Vagina (tissue), 2 donors: ENCODE measurements at regions not wholly inside any gene's neighbourhood (a gene's known extent, or its start where the extent isn't known, plus 50 kb on each side); places are given as distances from the start of the nearest gene placed in this dataset.

ENCODE experiments used
- POLR2A ChIP-seq, 2 donors: fragments of 450-650 bp; IDR thresholded peaks; one replicate each; pipeline ENCODE4 v1.6.1; 2017; ENCODE audit warnings: antibody characterized with exemption in 2 of 2, mild to moderate bottlenecking in 2 of 2, moderate library complexity in 2 of 2
- POLR2AphosphoS5 ChIP-seq, 2 donors: sonication (generic); formaldehyde crosslinking; IDR thresholded peaks; one replicate each; pipeline ENCODE4 v1.9.0; 2017; ENCODE audit warnings: antibody characterized with exemption in 2 of 2, mild to moderate bottlenecking in 2 of 2, low read depth in 1 of 2; ENCODE audit not compliant: insufficient read depth in 1 of 2
- TF ChIP-seq, protein P1 (sequence below), 3 experiments: fragments of 450-650 bp in 2 of 3; fragments of 200-600 bp in 1 of 3; sonication (generic) in 1 of 3; IDR thresholded peaks; one replicate each; pipeline ENCODE4 v1.5.1; 2017 to 2019; ENCODE audit warnings: antibody characterized with exemption in 3 of 3, mild to moderate bottlenecking in 2 of 3, moderate library complexity in 2 of 3

DNA sequence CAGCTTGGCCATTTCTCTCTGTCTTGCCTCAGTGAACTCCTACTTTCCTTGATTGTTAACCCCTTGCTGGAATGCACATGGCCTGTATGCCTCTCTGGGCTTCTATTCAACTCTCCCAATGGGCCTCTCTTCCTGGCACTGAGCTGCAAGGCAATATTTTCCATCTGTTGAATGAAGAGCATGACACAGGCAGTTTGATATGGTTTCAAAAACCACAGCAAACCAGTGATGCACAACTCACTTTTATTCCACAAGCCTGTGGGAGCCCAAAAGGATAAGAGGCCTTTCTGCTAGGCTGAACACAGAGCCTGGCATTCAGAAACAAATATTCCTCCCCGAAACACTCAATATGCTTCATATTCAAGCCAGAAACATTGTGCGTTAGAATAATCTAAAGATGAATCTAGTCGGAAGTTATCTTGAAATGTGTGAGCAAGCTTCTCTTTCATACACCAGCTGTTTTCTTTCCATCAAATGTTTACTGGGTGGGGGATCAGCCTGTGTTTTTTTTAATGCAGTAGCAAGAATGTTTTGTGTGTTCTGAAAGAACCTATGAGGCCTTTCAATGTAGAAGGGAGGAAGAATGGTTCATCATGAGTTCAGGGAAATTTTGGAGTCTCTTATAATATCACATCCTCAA lies 443.1 kb upstream of the SPRY2 start:
- TF ChIP-seq, protein P1, sequence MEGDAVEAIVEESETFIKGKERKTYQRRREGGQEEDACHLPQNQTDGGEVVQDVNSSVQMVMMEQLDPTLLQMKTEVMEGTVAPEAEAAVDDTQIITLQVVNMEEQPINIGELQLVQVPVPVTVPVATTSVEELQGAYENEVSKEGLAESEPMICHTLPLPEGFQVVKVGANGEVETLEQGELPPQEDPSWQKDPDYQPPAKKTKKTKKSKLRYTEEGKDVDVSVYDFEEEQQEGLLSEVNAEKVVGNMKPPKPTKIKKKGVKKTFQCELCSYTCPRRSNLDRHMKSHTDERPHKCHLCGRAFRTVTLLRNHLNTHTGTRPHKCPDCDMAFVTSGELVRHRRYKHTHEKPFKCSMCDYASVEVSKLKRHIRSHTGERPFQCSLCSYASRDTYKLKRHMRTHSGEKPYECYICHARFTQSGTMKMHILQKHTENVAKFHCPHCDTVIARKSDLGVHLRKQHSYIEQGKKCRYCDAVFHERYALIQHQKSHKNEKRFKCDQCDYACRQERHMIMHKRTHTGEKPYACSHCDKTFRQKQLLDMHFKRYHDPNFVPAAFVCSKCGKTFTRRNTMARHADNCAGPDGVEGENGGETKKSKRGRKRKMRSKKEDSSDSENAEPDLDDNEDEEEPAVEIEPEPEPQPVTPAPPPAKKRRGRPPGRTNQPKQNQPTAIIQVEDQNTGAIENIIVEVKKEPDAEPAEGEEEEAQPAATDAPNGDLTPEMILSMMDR (IDR thresholded peaks at IDR 0.05) = no peak
- no peak for TF ChIP-seq POLR2A (IDR thresholded peaks at IDR 0.05)
- no peak for TF ChIP-seq POLR2AphosphoS5 (IDR thresholded peaks at IDR 0.05; ENCODE audit: insufficient read depth in 1 of 2, low read depth in 1 of 2)
